ENCODE measurements at regions not wholly inside any gene's neighbourhood (a gene's known extent, or its start where the extent isn't known, plus 50 kb on each side); places are given as distances from the start of the nearest gene placed in this dataset.
A peak's percentile ranks its signal among the peaks of the same experiment; 100 is the strongest.

DNA sequence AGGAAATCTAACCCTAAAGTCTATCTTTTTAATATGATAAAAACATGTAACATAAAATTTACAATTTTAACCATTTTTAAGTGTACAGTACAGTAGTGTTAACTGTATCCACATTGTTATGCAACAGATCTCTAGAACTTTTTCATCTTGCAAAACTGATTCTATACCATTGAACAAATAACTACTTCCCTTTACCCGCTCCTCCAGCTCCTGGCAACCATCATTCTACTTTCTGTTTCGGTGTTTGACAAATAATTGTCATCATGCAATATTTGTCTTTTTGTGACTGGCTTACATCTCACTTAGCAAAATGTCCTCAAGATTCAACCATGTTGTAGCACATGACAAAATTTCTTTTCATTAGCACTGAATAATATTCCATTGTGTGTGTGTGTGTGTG lies 203.2 kb downstream of the SIM1 start:
- no peak for DNase-seq (ENCODE audit: extremely low read depth, low read depth)
- TF ChIP-seq, protein P1, sequence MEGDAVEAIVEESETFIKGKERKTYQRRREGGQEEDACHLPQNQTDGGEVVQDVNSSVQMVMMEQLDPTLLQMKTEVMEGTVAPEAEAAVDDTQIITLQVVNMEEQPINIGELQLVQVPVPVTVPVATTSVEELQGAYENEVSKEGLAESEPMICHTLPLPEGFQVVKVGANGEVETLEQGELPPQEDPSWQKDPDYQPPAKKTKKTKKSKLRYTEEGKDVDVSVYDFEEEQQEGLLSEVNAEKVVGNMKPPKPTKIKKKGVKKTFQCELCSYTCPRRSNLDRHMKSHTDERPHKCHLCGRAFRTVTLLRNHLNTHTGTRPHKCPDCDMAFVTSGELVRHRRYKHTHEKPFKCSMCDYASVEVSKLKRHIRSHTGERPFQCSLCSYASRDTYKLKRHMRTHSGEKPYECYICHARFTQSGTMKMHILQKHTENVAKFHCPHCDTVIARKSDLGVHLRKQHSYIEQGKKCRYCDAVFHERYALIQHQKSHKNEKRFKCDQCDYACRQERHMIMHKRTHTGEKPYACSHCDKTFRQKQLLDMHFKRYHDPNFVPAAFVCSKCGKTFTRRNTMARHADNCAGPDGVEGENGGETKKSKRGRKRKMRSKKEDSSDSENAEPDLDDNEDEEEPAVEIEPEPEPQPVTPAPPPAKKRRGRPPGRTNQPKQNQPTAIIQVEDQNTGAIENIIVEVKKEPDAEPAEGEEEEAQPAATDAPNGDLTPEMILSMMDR (IDR thresholded peaks at IDR 0.05; ENCODE audit: low read depth, low read length, missing control alignments), result no peak
- H3K4me3 ChIP-seq (replicated peaks; ENCODE audit: low read depth, low read length), result no peak overlapping the region

DNA sequence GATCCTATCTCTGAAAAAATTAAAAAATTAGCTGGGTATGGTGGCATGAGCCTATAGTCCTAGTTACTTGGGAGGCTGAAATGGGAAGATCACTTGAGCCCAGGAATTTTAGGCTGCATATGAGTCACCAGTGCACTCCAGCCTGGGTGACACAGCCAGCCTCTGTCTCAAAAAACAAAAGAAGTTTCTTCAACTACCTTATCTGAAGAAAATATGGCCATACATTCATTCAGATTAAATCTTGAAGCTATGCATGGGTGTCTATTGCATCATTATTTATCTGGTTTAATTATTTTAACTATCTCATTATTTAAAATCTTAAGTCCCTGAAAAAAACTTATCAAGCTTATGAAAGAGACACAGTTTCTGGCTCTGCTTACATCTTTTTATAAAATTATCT lies 204.1 kb downstream of the SIM1 start:
- H3K4me3 ChIP-seq (replicated peaks; ENCODE audit: low read depth, low read length), result no peak overlapping the region
- TF ChIP-seq, protein P1 (IDR thresholded peaks at IDR 0.05; ENCODE audit: low read depth, low read length, missing control alignments), result no peak

DNA sequence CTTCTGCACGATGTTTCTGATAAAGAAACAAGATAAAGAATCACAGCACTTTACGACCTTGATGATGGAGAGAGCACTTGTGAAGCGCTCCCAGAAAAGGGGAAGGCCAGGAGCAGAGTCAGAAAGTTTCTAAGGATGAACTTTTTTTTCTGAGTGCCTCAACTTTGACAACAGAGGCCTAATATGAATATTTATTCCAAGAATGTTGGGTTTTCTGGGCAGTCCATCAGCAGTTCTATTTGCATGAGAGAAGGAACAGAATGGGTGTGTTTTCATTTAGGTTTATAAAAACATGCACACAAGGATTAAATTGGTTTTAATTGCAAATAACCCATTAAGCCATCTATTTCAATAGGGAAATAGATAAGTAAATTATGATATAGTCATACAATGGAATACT lies 204.9 kb downstream of the SIM1 start:
- no peak overlapping the region for H3K4me3 ChIP-seq (replicated peaks; ENCODE audit: low read depth, low read length)
- no peak for DNase-seq (ENCODE audit: extremely low read depth, low read depth)
- TF ChIP-seq, protein P1 (IDR thresholded peaks at IDR 0.05; ENCODE audit: low read depth, low read length, missing control alignments), result no peak

More for the DNA sequence above, 204.1 kb downstream of the SIM1 start:
- DNase-seq (ENCODE audit: extremely low read depth, low read depth), result no peak

DNA sequence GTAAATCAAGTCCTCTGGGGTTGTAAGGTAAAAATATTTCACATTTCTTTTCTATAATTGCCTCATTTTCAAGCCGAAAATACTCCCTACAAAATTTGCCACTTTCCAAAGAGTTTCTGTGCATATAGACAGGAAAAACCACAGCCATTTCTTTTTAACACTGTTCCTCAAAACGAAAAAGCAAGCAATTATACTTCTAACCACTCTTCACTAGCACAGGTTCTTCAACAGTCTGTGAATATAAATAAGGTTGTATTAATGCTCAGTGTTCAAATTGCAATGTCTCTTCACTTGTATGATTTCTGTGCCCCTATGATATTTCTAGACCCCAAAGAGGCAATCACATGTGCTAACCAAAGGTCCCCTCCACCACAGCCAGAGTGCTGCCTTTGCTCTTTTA lies 206.0 kb downstream of the SIM1 start:
- H3K4me3 ChIP-seq (replicated peaks; ENCODE audit: low read depth, low read length), result no peak overlapping the region
- no peak for DNase-seq (ENCODE audit: extremely low read depth, low read depth)
- TF ChIP-seq, protein P1 (IDR thresholded peaks at IDR 0.05; ENCODE audit: low read depth, low read length, missing control alignments), result no peak

DNA sequence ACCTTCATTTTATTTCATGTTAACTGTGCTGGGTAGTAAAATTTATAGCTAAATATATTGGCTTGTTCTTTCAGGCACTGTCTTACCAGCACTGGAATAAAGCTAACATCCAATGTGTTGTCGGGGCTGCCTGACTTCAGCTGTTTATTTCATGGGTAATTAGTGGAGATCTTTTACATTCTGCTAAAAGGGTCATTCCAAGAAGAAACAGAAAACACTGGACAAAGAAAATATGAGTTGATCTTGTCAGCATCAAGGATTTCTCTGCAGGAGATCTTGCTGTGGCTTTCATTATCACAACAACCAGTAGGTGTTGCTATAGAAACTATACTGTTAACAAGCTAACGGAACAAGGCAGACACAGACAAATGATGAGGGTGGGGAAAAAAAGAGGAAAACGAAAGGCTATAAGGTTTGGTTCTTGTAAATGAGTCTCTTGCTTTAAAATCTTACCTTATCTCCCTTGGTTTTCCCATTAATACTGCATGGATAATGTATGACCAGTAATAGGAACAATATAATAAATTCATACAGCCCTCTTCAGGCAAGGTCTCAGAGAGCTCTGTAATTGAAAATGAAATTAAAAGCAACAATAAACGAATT lies 206.8 kb downstream of the SIM1 start:
- TF ChIP-seq, protein P1 (IDR thresholded peaks at IDR 0.05; ENCODE audit: low read depth, low read length, missing control alignments), result no peak
- peak; percentile 47 for DNase-seq (ENCODE audit: extremely low read depth, low read depth)
- H3K4me3 ChIP-seq (replicated peaks; ENCODE audit: low read depth, low read length), result no peak overlapping the region

DNA sequence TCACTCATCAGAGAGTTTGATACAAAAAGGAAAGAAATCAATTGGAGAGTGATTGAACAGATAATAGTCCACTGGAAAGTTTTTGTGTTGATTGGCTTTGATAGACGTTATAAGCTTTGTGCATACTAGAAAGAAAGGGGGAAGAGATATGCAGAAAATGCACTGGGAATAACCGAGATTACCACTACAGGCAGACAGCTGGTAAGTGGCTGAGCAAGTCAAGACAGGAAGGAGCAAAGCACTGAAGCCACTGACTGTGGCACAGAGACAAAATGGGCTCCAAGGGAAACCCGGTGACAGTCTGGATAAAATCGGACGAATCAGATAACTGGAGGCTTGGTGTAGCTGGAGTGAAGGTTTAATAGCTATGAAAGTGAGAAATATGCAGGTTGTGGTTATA lies 209.0 kb downstream of the SIM1 start:
- TF ChIP-seq, protein P1 (IDR thresholded peaks at IDR 0.05; ENCODE audit: low read depth, low read length, missing control alignments), result no peak
- no peak overlapping the region for H3K4me3 ChIP-seq (replicated peaks; ENCODE audit: low read depth, low read length)
- no peak for DNase-seq (ENCODE audit: extremely low read depth, low read depth)

DNA sequence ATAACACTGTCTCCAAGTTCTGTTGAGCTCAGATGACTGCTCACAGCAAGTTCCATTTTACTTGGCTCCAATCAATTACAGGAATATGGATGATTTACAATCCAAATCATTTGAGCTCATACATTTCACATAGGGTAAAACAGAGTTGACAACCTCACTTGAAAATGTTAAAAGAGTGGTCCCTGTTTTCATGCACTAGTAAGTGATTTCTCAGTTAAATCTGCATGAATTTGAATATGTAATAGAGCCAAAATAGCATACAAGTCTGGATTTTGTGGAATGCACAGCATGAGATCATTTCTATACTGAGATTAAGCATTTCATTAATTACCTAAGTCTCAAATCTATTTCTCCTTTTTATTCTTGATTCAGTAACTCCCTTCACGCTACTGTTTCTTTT lies 217.6 kb downstream of the SIM1 start:
- DNase-seq (ENCODE audit: extremely low read depth, low read depth), result no peak
- H3K4me3 ChIP-seq (replicated peaks; ENCODE audit: low read depth, low read length), result no peak overlapping the region
- TF ChIP-seq, protein P1 (IDR thresholded peaks at IDR 0.05; ENCODE audit: low read depth, low read length, missing control alignments), result no peak

Measured in HFF-Myc (cell line).